ENCODE measurements at regions not wholly inside any gene's neighbourhood (a gene's known extent, or its start where the extent isn't known, plus 50 kb on each side); places are given as distances from the start of the nearest gene placed in this dataset.

DNA sequence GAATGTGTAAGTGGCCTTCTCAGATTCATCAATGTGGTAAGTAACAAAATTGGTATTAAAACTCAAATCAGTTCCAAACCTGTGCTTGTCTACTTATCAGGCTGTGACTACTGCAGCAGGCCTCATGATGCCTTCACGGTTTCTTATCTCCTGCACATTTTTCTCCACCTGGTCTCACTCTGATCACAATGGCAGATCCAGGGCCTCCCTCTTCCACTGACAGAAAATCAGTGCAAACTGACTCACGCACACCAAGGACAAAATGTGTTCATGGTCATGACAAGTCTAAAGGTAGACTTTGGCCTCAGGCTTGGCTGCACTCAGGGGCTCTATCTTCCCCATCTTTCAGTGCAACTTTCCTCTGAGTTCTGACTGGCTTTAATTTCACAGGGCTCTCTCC, 56.7 kb upstream of the ATP1A1 start (continued):
- TF ChIP-seq, protein P1, sequence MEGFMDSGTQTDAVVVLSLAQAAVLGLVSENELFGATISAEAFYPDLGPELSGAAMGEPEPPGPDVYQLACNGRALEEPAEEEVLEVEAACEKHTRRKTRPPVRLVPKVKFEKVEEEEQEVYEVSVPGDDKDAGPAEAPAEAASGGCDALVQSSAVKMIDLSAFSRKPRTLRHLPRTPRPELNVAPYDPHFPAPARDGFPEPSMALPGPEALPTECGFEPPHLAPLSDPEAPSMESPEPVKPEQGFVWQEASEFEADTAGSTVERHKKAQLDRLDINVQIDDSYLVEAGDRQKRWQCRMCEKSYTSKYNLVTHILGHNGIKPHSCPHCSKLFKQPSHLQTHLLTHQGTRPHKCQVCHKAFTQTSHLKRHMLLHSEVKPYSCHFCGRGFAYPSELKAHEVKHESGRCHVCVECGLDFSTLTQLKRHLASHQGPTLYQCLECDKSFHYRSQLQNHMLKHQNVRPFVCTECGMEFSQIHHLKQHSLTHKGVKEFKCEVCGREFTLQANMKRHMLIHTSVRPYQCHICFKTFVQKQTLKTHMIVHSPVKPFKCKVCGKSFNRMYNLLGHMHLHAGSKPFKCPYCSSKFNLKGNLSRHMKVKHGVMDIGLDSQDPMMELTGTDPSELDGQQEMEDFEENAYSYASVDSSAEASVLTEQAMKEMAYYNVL (CRISPR knock-in tag; IDR thresholded peaks at IDR 0.05; ENCODE audit: borderline replicate concordance): no peak
- TF ChIP-seq ZFP62 (CRISPR knock-in tag; IDR thresholded peaks at IDR 0.05): no peak
- TF ChIP-seq ZNF749 (CRISPR knock-in tag; IDR thresholded peaks at IDR 0.05; ENCODE audit: borderline replicate concordance): no peak
- no peak for TF ChIP-seq KLF13 (CRISPR knock-in tag; IDR thresholded peaks at IDR 0.05)
- no peak for TF ChIP-seq MZF1 (CRISPR knock-in tag; IDR thresholded peaks at IDR 0.05; ENCODE audit: borderline replicate concordance)
- TF ChIP-seq BCLAF1 (IDR thresholded peaks at IDR 0.05): no peak
- no peak for TF ChIP-seq MIER2 (CRISPR knock-in tag; IDR thresholded peaks at IDR 0.05)
- TF ChIP-seq ZNF143 (CRISPR knock-in tag; IDR thresholded peaks at IDR 0.05): no peak
- TF ChIP-seq ZFP90 (CRISPR knock-in tag; IDR thresholded peaks at IDR 0.05; ENCODE audit: borderline replicate concordance): 0 out of 2 replicates have a peak, but pooled peaks have one; percentile 48
- no peak for TF ChIP-seq ZSCAN31 (CRISPR knock-in tag; IDR thresholded peaks at IDR 0.05; ENCODE audit: low read depth)
- TF ChIP-seq NR0B2 (CRISPR knock-in tag; IDR thresholded peaks at IDR 0.05): no peak
- no peak for TF ChIP-seq ARHGAP35 (CRISPR knock-in tag; IDR thresholded peaks at IDR 0.05; ENCODE audit: borderline replicate concordance)
- TF ChIP-seq MATR3 (CRISPR knock-in tag; IDR thresholded peaks at IDR 0.05): no peak
- TF ChIP-seq TSC22D2 (CRISPR knock-in tag; IDR thresholded peaks at IDR 0.05; ENCODE audit: borderline replicate concordance): no peak
- TF ChIP-seq TEAD3 (CRISPR knock-in tag; optimal IDR thresholded peaks at IDR 0.05; ENCODE audit: borderline replicate concordance): peak; percentile 60
- TF ChIP-seq FOXP1 (IDR thresholded peaks at IDR 0.05): no peak
- TF ChIP-seq FOXP1 (CRISPR knock-in tag; IDR thresholded peaks at IDR 0.05): no peak; the same call in 1 of the 2 replicates
- TF ChIP-seq, protein P2, sequence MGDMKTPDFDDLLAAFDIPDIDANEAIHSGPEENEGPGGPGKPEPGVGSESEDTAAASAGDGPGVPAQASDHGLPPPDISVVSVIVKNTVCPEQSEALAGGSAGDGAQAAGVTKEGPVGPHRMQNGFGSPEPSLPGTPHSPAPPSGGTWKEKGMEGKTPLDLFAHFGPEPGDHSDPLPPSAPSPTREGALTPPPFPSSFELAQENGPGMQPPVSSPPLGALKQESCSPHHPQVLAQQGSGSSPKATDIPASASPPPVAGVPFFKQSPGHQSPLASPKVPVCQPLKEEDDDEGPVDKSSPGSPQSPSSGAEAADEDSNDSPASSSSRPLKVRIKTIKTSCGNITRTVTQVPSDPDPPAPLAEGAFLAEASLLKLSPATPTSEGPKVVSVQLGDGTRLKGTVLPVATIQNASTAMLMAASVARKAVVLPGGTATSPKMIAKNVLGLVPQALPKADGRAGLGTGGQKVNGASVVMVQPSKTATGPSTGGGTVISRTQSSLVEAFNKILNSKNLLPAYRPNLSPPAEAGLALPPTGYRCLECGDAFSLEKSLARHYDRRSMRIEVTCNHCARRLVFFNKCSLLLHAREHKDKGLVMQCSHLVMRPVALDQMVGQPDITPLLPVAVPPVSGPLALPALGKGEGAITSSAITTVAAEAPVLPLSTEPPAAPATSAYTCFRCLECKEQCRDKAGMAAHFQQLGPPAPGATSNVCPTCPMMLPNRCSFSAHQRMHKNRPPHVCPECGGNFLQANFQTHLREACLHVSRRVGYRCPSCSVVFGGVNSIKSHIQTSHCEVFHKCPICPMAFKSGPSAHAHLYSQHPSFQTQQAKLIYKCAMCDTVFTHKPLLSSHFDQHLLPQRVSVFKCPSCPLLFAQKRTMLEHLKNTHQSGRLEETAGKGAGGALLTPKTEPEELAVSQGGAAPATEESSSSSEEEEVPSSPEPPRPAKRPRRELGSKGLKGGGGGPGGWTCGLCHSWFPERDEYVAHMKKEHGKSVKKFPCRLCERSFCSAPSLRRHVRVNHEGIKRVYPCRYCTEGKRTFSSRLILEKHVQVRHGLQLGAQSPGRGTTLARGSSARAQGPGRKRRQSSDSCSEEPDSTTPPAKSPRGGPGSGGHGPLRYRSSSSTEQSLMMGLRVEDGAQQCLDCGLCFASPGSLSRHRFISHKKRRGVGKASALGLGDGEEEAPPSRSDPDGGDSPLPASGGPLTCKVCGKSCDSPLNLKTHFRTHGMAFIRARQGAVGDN (CRISPR knock-in tag; IDR thresholded peaks at IDR 0.05): no peak
- TF ChIP-seq PITX1 (CRISPR knock-in tag; IDR thresholded peaks at IDR 0.05): no peak
- TF ChIP-seq, protein P3, sequence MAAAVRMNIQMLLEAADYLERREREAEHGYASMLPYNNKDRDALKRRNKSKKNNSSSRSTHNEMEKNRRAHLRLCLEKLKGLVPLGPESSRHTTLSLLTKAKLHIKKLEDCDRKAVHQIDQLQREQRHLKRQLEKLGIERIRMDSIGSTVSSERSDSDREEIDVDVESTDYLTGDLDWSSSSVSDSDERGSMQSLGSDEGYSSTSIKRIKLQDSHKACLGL (CRISPR knock-in tag; IDR thresholded peaks at IDR 0.05): no peak
- no peak for TF ChIP-seq ZNF558 (CRISPR knock-in tag; IDR thresholded peaks at IDR 0.05; ENCODE audit: borderline replicate concordance)
- peak; percentile 85 for TF ChIP-seq FOSL2 (CRISPR knock-in tag; IDR thresholded peaks at IDR 0.05)
